Myocyte (in vitro differentiated cells): ENCODE measurements at regions not wholly inside any gene's neighbourhood (a gene's known extent, or its start where the extent isn't known, plus 50 kb on each side); places are given as distances from the start of the nearest gene placed in this dataset.
"Not testable (repeated sequence)": the region's sequence is repeated elsewhere in the genome, so short reads cannot be mapped to it uniquely, and the experiment has no call there.

Experiments used
- DNase-seq: peaks from one replicate; pipeline ENCODE4 v3.0.0-alpha.2; 2012; ENCODE audit warnings: low read depth

- DNase-seq: no peak
Measured at GRCh38 chr16:87190288-87191230, 126.6 kb downstream of the C16orf95 start.

- no peak for DNase-seq
Measured at GRCh38 chr16:87192452-87193073, 124.6 kb downstream of the C16orf95 start.

- no peak for DNase-seq
Measured at GRCh38 chr16:87194172-87194571, 123.0 kb downstream of the C16orf95 start.

GRCh38 chr16:87195161-87195560 is 122.0 kb downstream of the C16orf95 start:
- no peak for DNase-seq

- peak; percentile 79 for DNase-seq
Measured at GRCh38 chr16:87196231-87196630, 121.0 kb downstream of the C16orf95 start.

GRCh38 chr16:87196661-87197060 is 120.5 kb downstream of the C16orf95 start:
- DNase-seq: peak; percentile 47

GRCh38 chr16:87198328-87198832 is 118.8 kb downstream of the C16orf95 start:
- DNase-seq: no peak

- DNase-seq: no peak
Measured at GRCh38 chr16:87198881-87199280, 118.3 kb downstream of the C16orf95 start.

- DNase-seq: no peak
Measured at GRCh38 chr16:87199379-87199778, 117.8 kb downstream of the C16orf95 start.

- DNase-seq: no peak
Measured at GRCh38 chr16:87199901-87200300, 117.3 kb downstream of the C16orf95 start.

GRCh38 chr16:87200637-87201036 is 116.6 kb downstream of the C16orf95 start:
- DNase-seq: no peak

GRCh38 chr16:87201052-87201451 is 116.1 kb downstream of the C16orf95 start:
- peak; percentile 95 for DNase-seq

- no peak for DNase-seq
Measured at GRCh38 chr16:87201790-87202189, 115.4 kb downstream of the C16orf95 start.

GRCh38 chr16:87202346-87202745 is 114.8 kb downstream of the C16orf95 start:
- DNase-seq: peak; percentile 65

GRCh38 chr16:87203060-87203656 is 114.0 kb downstream of the C16orf95 start:
- DNase-seq: peak; percentile 90

- no peak for DNase-seq
Measured at GRCh38 chr16:87206646-87207451, 110.3 kb downstream of the C16orf95 start.

- no peak for DNase-seq
Measured at GRCh38 chr16:87207509-87207908, 109.7 kb downstream of the C16orf95 start.

GRCh38 chr16:87207965-87208364 is 109.2 kb downstream of the C16orf95 start:
- no peak for DNase-seq

- not testable (repeated sequence) for DNase-seq
Measured at GRCh38 chr16:87208968-87209367, 108.2 kb downstream of the C16orf95 start.

- no peak for DNase-seq
Measured at GRCh38 chr16:87209808-87210512, 107.2 kb downstream of the C16orf95 start.
